Stomach (tissue), 8 donors: ENCODE measurements at regions not wholly inside any gene's neighbourhood (a gene's known extent, or its start where the extent isn't known, plus 50 kb on each side); places are given as distances from the start of the nearest gene placed in this dataset.

Experiments
- DNase-seq, 2 donors: peaks; one replicate each; pipeline versions ENCODE4 v3.0.0 to v3.0.0-alpha.2; 2013 to 2019
- H3K27ac ChIP-seq, 5 donors: fragments of 200-600 bp in 4 of 5; sonication (generic) in 4 of 5; one replicate each; pipeline ENCODE4 v1.5.1; 2013 to 2019; ENCODE audit warnings: mild to moderate bottlenecking in 1 of 5, moderate library complexity in 1 of 5
- H3K27me3 ChIP-seq, 3 donors: fragments of 200-600 bp; sonication (generic); one replicate each; pipeline ENCODE4 v1.5.1; 2017 to 2019; ENCODE audit warnings: mixed run types in 1 of 3
- H3K36me3 ChIP-seq, 4 donors: fragments of 200-600 bp; sonication (generic); 1 replicate in 3 of 4; 2 replicates in 1 of 4; pipeline ENCODE4 v1.5.1; 2016 to 2019
- H3K4me1 ChIP-seq, 4 donors: fragments of 200-600 bp; sonication (generic); one replicate each; pipeline ENCODE4 v1.5.1; 2016 to 2019
- H3K4me3 ChIP-seq, 4 donors: fragments of 200-600 bp; sonication (generic) in 3 of 4; one replicate each; pipeline ENCODE4 v1.5.1; 2016 to 2019; ENCODE audit warnings: mild to moderate bottlenecking in 1 of 4
- H3K9me3 ChIP-seq, 4 donors: fragments of 200-600 bp; sonication (generic); one replicate each; pipeline ENCODE4 v1.5.1; 2016 to 2019
- CTCF ChIP-seq, 7 experiments: fragments of 450-650 bp in 4 of 7; fragments of 200-600 bp in 3 of 7; sonication (generic) in 3 of 7; IDR thresholded peaks; one replicate each; pipeline ENCODE4 v1.5.1; 2016 to 2019; ENCODE audit warnings: antibody characterized with exemption in 7 of 7, control low read depth in 2 of 7, mild to moderate bottlenecking in 1 of 7
- EP300 ChIP-seq: sonication (generic); formaldehyde crosslinking; IDR thresholded peaks from one replicate; pipeline ENCODE4 v1.6.1; 2017; ENCODE audit warnings: antibody characterized with exemption
- POLR2A ChIP-seq, 4 donors: fragments of 450-650 bp; IDR thresholded peaks; one replicate each; pipeline ENCODE4 v1.6.1; 2016; ENCODE audit warnings: antibody characterized with exemption in 4 of 4, control low read depth in 2 of 4, mild to moderate bottlenecking in 1 of 4, moderate library complexity in 1 of 4
- POLR2AphosphoS5 ChIP-seq, 3 donors: sonication (generic); formaldehyde crosslinking; IDR thresholded peaks; one replicate each; pipeline ENCODE4 v1.6.1; 2016; ENCODE audit warnings: antibody characterized with exemption in 3 of 3
- WGBS, 5 donors: extraction: QIAGEN DNeasy Blood & Tissue Kit in 3 of 5; methylation state at CpG; one replicate each; pipeline versions ENCODE4 v1.1.5 to v1.1.7; 2013 to 2018; 5-methylcytosine and 5-hydroxymethylcytosine counted together
- intact Hi-C: fragments of 100-400 bp; cut with DNase I; formaldehyde crosslinking; loops from one replicate; pipeline ENCODE4 v1.15.1; 2023; ENCODE audit warnings: low total_unique reads
- donor health status: healthy with polysubstance abuse.
- donor health status: Bipolar disorder and iron deficiency.
- donor health status: healthy.

GRCh38 chr12:3987571-3987970, 114.4 kb upstream of the PARP11 start:
- Histone ChIP-seq H3K4me1 (no peaks in the 10 kb centered on the region), H3K27me3 (peaks cover 0 to 28% (median 5%) of the 10 kb centered on the region in 3 donors), H3K4me3 (no peak overlapping the region), H3K9me3 (peaks cover 0 to 16% (median 12%) of the 10 kb centered on the region in 4 donors), H3K36me3 (no peaks in the 10 kb centered on the region), H3K27ac (no peak overlapping the region)
- TF ChIP-seq EP300 (no peak), POLR2AphosphoS5 (IDR thresholded peaks at IDR 0.05) (no peak), CTCF (IDR thresholded peaks at IDR 0.05) (no peak), POLR2A (IDR thresholded peaks at IDR 0.05) (no peak)
- no peak for DNase-seq
- intact Hi-C loops: no loop called here
- WGBS, 5 donors: 71 to 89% (median 85%) methylated on average over 4 of the region's 4 CpGs

- no peaks in the 10 kb centered on the region for H3K36me3 ChIP-seq
- H3K27me3 ChIP-seq: no peaks in the 10 kb centered on the region
- no peak for DNase-seq
- intact Hi-C loops: no loop called here
- 70 to 77% (median 75%) methylated on average over 11 of the region's 11 CpGs for WGBS, 5 donors
- H3K4me3 ChIP-seq: no peak overlapping the region
- TF ChIP-seq POLR2A (IDR thresholded peaks at IDR 0.05) (no peak), EP300 (no peak), CTCF (IDR thresholded peaks at IDR 0.05) (no peak)
- H3K27ac ChIP-seq: no peak overlapping the region
- H3K4me1 ChIP-seq: no peaks in the 10 kb centered on the region
- peaks cover 0 to 16% (median 12%) of the 10 kb centered on the region in 4 donors for H3K9me3 ChIP-seq
Measured at GRCh38 chr12:3980504-3981272, 107.5 kb upstream of the PARP11 start.

GRCh38 chr12:3977621-3978020, 104.4 kb upstream of the PARP11 start:
- H3K27me3 ChIP-seq: no peaks in the 10 kb centered on the region
- H3K36me3 ChIP-seq: no peaks in the 10 kb centered on the region
- H3K4me3 ChIP-seq: no peak overlapping the region
- intact Hi-C loops: no loop called here
- no peak overlapping the region for H3K27ac ChIP-seq
- H3K9me3 ChIP-seq: no peaks in the 10 kb centered on the region
- 79 to 88% (median 81%) methylated on average over 2 of the region's 2 CpGs for WGBS, 5 donors
- TF ChIP-seq POLR2AphosphoS5 (IDR thresholded peaks at IDR 0.05): no peak
- TF ChIP-seq POLR2A (IDR thresholded peaks at IDR 0.05): no peak
- TF ChIP-seq CTCF (IDR thresholded peaks at IDR 0.05): no peak
- no peak for TF ChIP-seq EP300
- no peak for DNase-seq
- H3K4me1 ChIP-seq: no peaks in the 10 kb centered on the region

GRCh38 chr12:3976351-3976938, 103.2 kb upstream of the PARP11 start:
- intact Hi-C loops: no loop called here
- DNase-seq: no peak
- 61 to 78% (median 69%) methylated on average over 5 of the region's 5 CpGs for WGBS, 5 donors

More at GRCh38 chr12:3976351-3976938, 103.2 kb upstream of the PARP11 start:
- Histone ChIP-seq H3K36me3 (no peaks in the 10 kb centered on the region), H3K4me3 (no peak overlapping the region), H3K27me3 (peaks cover 0 to 4% (median 0%) of the 10 kb centered on the region in 3 donors), H3K27ac (no peak overlapping the region), H3K9me3 (no peaks in the 10 kb centered on the region), H3K4me1 (no peaks in the 10 kb centered on the region)
- TF ChIP-seq EP300 (no peak), POLR2A (IDR thresholded peaks at IDR 0.05) (no peak), POLR2AphosphoS5 (IDR thresholded peaks at IDR 0.05) (no peak), CTCF (IDR thresholded peaks at IDR 0.05) (no peak)
